Mesodermal cell (in vitro differentiated cells): ENCODE measurements at regions not wholly inside any gene's neighbourhood (a gene's known extent, or its start where the extent isn't known, plus 50 kb on each side); places are given as distances from the start of the nearest gene placed in this dataset.
"Not testable (repeated sequence)": the region's sequence is repeated elsewhere in the genome, so short reads cannot be mapped to it uniquely, and the experiment has no call there.

Experiments
- H3K27ac ChIP-seq: 2 replicates; pipeline ENCODE4 v1.7.0; 2013; ENCODE audit warnings: mild to moderate bottlenecking, low read depth, low read length, moderate library complexity; ENCODE audit not compliant: severe bottlenecking
- H3K36me3 ChIP-seq: 2 replicates; pipeline ENCODE4 v1.7.1; 2013; ENCODE audit warnings: mild to moderate bottlenecking, low read length, moderate library complexity; ENCODE audit not compliant: control insufficient read depth, insufficient read depth
- H3K4me1 ChIP-seq: one replicate; pipeline ENCODE4 v1.7.1; 2013; ENCODE audit warnings: mild to moderate bottlenecking, low read length; ENCODE audit not compliant: insufficient read depth, control insufficient read depth, poor library complexity, severe bottlenecking
- H3K4me3 ChIP-seq: 2 replicates; pipeline ENCODE4 v1.7.0; 2013; ENCODE audit warnings: low read length, control low read depth, mild to moderate bottlenecking; ENCODE audit not compliant: insufficient read depth, poor library complexity, severe bottlenecking; ENCODE audit errors: extremely low read depth
- H3K9me3 ChIP-seq: 2 replicates; pipeline ENCODE4 v1.7.1; 2013; ENCODE audit warnings: mild to moderate bottlenecking, low read length, moderate library complexity; ENCODE audit not compliant: control insufficient read depth
- WGBS, 2 experiments: methylation state at CpG; one replicate each; pipeline ENCODE4 v1.1.5; 2013; ENCODE audit warnings: missing lambda C conversion rate in 2 of 2; ENCODE audit not compliant: insufficient coverage in 2 of 2; 5-methylcytosine and 5-hydroxymethylcytosine counted together

DNA sequence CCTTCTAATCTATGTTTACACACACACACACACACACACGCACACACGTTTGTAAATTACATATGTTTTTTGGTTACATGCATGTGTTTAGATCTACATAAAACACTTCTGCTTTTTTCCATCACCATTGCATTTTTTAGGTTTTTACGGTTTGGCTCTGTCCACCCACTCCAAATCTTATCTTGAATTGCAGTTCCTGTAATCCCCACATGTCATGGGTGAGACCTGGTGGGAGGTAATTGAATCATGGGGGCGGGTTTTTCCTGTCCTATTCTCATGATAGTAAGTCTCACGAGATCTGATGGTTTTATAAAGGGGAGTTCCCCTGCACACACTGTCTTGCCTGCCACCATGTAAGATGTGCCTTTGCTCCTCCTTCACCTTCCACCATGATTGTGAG lies 188.7 kb upstream of the TSHZ3 start:
- H3K4me1 ChIP-seq, H3K4me3 ChIP-seq, H3K9me3 ChIP-seq, H3K27ac ChIP-seq, H3K36me3 ChIP-seq: not testable (repeated sequence)
- WGBS, 2 experiments: no CpG with 5 or more reads among the region's 5 CpGs

DNA sequence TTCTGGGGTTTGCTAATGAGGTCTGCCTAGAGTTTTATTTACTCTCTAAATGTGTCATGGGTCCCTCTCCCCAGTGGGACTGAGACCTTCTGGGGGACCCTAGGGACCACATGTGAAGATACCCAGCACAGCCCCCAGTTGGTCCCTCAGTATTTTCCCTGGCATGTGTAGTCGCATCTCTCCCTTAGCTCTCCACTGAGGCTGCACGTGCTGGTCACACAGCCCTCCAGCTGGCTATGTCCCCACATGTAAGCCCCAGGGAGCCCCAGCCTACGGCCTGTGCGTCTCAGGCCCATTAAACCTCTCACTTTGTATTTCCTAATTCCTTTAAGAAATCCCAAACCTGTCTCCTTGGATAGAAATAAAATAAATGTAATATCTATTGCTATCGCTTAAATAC lies 189.6 kb upstream of the TSHZ3 start:
- Histone ChIP-seq H3K4me1 (no peaks in the 10 kb centered on the region), H3K9me3 (no peaks in the 10 kb centered on the region), H3K36me3 (no peaks in the 10 kb centered on the region), H3K4me3 (no peak overlapping the region), H3K27ac (no peak overlapping the region)
- 88 to 100% methylated on average over 1 to 2 of the region's 5 CpGs for WGBS, 2 experiments

DNA sequence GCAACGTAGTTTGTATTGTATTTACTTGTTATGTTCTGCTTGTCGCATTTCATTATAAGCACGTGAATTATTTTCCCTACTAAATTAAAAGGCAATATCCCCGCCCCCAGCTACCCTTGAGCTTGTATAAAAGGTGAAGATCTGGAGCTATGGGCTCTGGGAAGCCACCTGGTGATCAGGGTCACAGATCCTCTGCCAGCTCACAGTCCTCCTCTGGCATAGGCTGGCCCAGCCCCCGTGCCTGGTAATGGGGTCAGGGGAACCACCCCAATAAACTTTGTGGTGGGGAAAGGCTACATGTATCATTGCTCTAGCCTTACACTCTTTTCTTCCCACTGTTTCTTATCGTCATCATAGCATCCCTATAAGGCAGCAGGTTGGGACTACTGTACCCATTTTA lies 190.2 kb upstream of the TSHZ3 start:
- Histone ChIP-seq H3K4me3 (no peak overlapping the region), H3K27ac (no peak overlapping the region), H3K9me3 (no peaks in the 10 kb centered on the region), H3K36me3 (no peaks in the 10 kb centered on the region), H3K4me1 (no peaks in the 10 kb centered on the region)
- WGBS, 2 experiments: 83% methylated on average over 2 of the region's 6 CpGs; no CpG with 5 or more reads in 1 of the 2 experiments

DNA sequence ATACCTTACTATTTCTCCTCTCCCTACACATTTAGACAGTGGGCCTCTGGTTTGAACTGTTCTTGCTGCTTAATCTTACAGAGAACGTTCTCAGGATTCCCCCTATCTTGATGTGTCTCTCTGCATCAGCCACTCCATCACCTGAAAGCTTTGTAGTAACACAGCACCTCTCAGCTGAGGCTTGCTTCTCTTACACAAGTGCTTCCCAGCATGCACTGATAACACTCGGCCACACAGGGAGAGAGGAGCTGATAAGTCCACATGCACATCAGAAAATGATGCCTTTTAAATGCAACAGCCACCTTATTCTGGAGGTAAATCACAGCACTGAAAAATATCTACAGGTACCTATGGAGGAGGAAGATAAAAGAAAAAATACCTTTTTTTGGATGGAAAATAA lies 192.2 kb upstream of the TSHZ3 start:
- H3K9me3 ChIP-seq: no peaks in the 10 kb centered on the region
- H3K4me3 ChIP-seq: no peak overlapping the region
- no peaks in the 10 kb centered on the region for H3K36me3 ChIP-seq
- no peak overlapping the region for H3K27ac ChIP-seq
- 36 to 44% methylated on average over 1 to 2 of the region's 2 CpGs for WGBS, 2 experiments
- H3K4me1 ChIP-seq: no peaks in the 10 kb centered on the region

DNA sequence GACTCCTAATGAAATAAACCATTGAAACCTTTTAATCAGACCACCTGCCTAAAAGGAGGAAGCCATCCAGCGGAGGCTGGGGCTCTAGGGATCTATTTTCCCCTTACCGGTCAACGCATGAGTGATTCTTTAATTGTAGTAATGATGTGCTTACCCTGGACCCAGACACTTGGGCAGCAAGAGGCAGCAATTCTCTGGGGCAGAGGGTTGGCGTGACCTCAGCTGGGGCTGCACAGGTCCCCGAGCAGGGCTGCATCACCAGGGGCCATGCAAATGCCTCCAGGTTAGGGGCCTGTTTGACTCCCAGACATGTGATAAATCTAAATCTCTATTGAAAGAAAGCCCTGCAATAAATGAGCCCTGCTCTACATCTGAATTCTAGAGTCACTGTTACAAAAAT lies 194.2 kb upstream of the TSHZ3 start:
- no peak overlapping the region for H3K27ac ChIP-seq

DNA sequence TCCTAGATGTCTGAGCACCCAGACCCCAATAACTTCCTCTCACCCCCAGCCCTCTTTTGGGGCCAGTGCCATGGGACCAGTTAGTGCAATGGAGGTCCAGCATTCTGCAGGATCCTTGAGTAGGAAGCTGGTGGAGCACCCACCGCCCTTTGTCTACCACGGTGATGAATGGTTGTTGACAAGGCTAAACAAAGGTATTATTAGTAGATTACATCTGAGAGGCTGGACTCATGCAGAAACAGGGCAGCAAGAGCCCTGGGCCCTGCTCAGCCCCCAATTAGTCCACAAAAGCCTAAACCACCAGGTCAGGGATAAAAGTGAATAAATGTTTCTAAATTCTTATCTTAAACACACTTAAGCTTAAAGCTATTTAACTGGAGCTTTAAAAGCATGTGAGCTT lies 196.5 kb upstream of the TSHZ3 start:
- Histone ChIP-seq H3K4me3 (no peak overlapping the region), H3K9me3 (no peaks in the 10 kb centered on the region), H3K36me3 (no peaks in the 10 kb centered on the region), H3K4me1 (no peaks in the 10 kb centered on the region), H3K27ac (no peak overlapping the region)
- 50 to 78% methylated on average over 2 of the region's 2 CpGs for WGBS, 2 experiments

More for the DNA sequence above, 194.2 kb upstream of the TSHZ3 start:
- no peaks in the 10 kb centered on the region for H3K9me3 ChIP-seq
- 84 to 92% methylated on average over 5 of the region's 5 CpGs for WGBS, 2 experiments
- no peaks in the 10 kb centered on the region for H3K4me1 ChIP-seq
- no peak overlapping the region for H3K4me3 ChIP-seq
- H3K36me3 ChIP-seq: no peaks in the 10 kb centered on the region

DNA sequence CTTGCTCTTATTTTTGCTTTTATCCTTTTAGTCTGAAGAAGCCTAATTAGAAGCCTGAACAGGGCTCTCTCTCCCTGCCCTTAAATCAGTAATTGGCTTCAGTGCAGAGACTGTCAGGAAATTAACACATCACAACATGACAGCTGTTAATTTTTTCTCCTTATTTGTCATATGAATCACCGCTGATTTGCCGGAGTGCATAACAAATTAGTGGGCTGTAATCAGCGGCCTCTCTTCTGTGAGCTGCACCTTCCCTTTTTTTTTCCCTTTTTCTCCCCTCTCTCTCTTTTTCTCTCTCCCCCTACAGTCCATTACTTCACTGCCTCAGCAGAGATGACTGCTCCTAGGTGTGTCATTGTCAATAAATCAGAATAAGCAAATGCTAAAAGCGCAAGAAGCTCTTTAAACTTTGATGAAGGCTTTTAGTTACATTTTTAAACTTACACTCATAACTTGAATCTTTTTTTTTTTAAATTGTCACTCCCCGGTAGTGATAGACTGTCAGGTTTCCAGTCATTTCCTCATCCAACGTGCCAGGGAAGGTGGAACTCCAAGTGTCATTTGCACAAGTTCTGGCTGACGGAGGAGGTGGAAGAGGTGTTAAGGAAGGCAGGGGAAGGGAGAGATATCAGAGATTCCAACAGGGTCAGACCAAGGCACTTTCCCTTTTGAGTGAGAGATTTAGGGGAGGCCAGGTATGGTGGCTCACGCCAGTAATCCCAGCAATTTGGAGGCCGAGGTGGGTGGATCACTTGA lies 197.1 kb upstream of the TSHZ3 start:
- Histone ChIP-seq H3K36me3 (no peaks in the 10 kb centered on the region), H3K4me3 (no peak overlapping the region), H3K9me3 (no peaks in the 10 kb centered on the region), H3K4me1 (no peaks in the 10 kb centered on the region), H3K27ac (no peak overlapping the region)
- WGBS, 2 experiments: 78 to 81% methylated on average over 6 of the region's 9 CpGs

DNA sequence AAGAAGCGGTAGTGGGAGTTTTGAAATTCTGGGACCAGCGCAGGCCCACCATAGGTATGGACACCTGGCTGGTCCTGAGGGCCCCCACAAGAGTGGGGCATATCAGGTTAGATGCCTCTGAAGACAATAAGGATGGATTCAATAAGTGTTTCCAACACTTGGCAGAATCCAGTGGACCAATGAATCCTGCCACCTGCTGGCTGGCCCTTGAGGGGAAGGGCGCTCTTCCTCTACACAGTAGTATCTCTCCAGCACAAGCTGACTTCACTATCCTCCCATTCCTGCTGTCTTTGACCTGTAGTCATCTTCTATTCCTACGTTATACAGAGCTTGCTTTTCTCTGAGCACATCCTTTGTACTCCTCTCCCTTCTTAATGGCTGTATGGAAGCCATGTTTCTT lies 199.7 kb upstream of the TSHZ3 start:
- Histone ChIP-seq H3K36me3 (no peaks in the 10 kb centered on the region), H3K27ac (no peak overlapping the region), H3K4me3 (no peak overlapping the region), H3K9me3 (no peaks in the 10 kb centered on the region), H3K4me1 (no peaks in the 10 kb centered on the region)
- 60 to 92% methylated on average over 2 to 4 of the region's 4 CpGs for WGBS, 2 experiments

DNA sequence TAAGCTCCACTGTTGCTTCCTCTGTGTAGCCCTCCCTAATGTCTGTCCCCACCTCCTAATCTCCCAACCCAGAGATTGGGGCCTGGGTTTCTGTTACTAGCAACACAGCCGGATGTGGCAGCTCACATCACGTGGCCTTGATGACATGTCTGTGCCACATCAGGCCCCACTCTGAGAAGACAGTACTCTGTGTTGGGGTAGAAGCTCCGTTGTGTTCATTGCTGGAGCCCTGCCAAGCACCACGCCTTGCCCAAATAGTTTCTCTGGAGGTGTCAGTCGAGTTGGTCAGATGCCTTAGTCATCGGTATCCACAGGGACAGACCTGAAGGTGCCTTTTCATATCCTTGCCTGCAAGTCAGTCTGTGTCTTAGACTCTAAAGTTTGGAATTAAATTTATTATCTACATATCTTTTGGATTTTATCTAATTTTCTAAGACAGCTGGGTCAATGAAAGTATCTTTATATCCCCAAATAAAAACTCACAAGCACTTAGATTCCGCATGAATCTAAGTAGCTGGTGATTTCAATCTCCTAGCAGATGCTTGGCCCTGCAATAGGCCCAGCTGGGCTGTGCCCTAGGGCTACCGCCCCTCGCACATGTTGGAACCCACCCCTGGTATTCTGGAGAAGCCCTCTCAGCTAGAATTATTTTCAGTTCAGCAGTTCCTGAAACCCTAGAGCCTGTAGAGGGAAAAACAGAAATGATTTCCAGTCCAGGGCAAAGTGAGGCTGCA lies 204.0 kb upstream of the TSHZ3 start:
- 82 to 94% methylated on average over 5 to 9 of the region's 9 CpGs for WGBS, 2 experiments
- H3K27ac ChIP-seq: no peak overlapping the region

DNA sequence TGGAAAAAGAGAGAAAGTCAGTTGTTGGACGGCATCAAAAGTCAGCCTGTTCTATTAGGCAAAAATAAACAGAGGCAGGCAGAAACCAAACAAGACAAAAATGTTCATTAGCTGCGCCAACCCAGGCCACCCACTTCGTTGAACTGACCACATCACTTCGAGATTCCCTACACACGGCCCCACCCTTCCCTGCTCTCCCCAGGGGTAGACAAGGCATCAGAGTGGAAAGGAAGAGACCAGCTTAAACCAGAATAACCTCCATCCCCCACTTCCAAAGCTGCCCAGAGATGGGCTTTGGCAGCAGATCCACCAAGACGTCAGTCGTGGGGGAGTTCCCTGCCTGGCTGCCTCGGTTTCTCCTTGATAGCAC lies 204.6 kb upstream of the TSHZ3 start:
- Histone ChIP-seq H3K4me1 (no peaks in the 10 kb centered on the region), H3K27ac (no peak overlapping the region)
- 94 to 100% methylated on average over 3 to 8 of the region's 8 CpGs for WGBS, 2 experiments

More for the DNA sequence above, 204.0 kb upstream of the TSHZ3 start:
- no peak overlapping the region for H3K4me3 ChIP-seq
- peaks cover under 1% of the 10 kb centered on the region for H3K9me3 ChIP-seq
- no peaks in the 10 kb centered on the region for H3K4me1 ChIP-seq
- H3K36me3 ChIP-seq: no peaks in the 10 kb centered on the region

DNA sequence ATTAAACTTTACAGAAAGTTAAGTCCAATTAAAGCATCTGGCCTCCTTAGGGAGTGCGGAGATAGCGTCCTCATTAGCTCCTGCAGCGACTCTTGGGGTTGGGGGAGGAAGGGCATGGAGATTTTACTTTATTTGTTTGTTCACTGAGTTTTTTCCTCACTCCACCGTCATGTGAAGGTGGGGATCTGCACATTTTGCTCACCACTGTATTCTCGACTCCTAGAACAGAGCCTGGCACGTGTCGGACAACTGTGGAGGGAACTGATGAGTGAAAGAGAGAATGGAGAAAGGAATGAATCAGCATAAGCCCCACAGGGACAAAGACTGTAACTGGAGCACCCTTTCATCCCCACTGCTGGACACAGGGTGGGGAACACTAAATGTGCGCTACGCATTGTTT lies 205.1 kb upstream of the TSHZ3 start:
- H3K36me3 ChIP-seq: no peaks in the 10 kb centered on the region
- 93 to 100% methylated on average over 2 to 5 of the region's 9 CpGs for WGBS, 2 experiments

More for the DNA sequence above, 204.6 kb upstream of the TSHZ3 start:
- Histone ChIP-seq H3K36me3 (no peaks in the 10 kb centered on the region), H3K9me3 (peaks cover 5% of the 10 kb centered on the region), H3K4me3 (no peak overlapping the region)

More for the DNA sequence above, 205.1 kb upstream of the TSHZ3 start:
- Histone ChIP-seq H3K4me3 (no peak overlapping the region), H3K9me3 (peaks cover 9% of the 10 kb centered on the region), H3K27ac (no peak overlapping the region), H3K4me1 (no peaks in the 10 kb centered on the region)
